ENCODE measurements at regions not wholly inside any gene's neighbourhood (a gene's known extent, or its start where the extent isn't known, plus 50 kb on each side); places are given as distances from the start of the nearest gene placed in this dataset.

DNA sequence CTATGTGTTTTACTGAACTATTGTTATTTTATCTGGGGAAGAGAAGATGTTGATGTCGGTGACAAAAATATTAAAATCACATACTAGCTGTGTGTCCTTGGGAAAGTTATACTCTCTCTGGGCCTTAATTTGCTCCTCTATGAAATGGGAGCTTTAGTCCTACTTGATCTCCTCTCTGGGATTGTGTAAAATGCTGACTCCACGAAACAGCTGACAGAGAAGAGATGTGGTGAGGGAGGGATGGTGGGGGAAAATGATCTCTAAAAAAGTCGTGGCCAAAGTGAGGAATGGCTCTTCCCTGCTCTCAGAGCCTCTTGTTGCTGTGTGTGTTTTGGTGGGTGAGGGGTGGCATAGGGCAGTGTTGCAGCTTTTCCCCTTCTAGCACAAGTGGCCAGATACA lies 173.7 kb downstream of the MELK start:
- TF ChIP-seq CTCF (IDR thresholded peaks at IDR 0.05) (no peak), POLR2A (IDR thresholded peaks at IDR 0.05) (no peak)

All from adrenal gland (tissue), 5 donors.